Cerebellar cortex (tissue), 1 donor: ENCODE measurements at regions not wholly inside any gene's neighbourhood (a gene's known extent, or its start where the extent isn't known, plus 50 kb on each side); places are given as distances from the start of the nearest gene placed in this dataset.
"Not testable (repeated sequence)": the region's sequence is repeated elsewhere in the genome, so short reads cannot be mapped to it uniquely, and the experiment has no call there.

Experiments used
- DNase-seq: peaks from one replicate; pipeline ENCODE4 v3.0.0-alpha.2; 2015; ENCODE audit warnings: low spot score

DNA sequence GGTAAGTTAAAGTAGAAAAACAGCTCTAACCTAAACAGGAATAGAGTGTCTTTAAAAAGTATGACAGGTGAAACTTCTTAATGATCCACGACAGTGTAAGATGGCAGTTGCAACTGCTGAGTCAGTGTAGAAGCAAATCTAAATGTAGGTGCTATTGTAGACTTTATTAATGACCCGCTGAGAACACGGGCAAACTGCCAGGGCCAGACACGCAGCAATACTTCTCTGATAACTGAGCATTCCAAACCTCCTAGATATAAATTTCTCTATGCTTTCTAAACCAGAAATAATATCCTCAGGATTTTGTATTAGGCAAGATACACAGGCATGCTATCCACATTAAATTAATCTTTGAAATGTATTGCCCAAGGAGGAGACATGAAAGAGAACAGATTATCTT, 1076.4 kb downstream of the HACE1 start:
- peak; percentile 62 for DNase-seq

DNA sequence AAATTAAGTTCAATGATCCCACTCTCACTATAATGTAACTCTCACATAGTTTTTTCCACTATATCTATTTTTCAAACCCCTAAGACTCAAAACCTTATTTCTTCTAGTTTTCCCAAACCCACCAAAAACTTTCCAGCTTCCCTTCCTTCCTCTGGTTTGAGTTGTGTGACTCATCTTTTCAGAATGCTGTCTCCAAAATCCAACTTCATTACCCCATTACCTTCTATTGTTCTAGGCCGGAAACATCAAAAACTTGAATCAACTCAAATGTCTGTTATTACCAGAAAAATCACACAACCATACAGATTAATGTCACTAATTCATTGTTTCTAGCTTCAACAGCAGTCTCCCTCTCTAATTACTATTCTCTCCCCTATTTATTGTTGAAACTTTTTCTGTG, 1090.3 kb downstream of the HACE1 start:
- DNase-seq, result no peak

DNA sequence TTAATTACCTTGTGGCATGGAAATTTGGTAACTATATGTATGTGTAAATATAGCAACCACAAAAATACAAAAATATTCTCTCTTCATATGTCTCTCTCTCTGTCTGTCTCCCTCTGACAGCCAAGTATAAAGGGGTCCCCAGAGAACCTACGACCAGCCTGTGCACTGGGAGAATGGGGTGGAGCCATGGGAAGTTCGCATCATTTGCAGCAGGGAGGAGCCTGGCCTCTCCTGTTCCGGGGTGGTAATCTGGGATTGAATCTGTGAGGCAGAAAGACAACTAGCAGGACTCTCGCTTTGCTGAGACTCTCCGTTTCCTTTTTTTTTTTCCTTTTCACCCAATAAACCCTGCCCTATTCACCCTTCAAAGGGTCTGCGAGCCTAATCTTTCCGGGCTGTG, 1109.1 kb downstream of the HACE1 start:
- no peak for DNase-seq

DNA sequence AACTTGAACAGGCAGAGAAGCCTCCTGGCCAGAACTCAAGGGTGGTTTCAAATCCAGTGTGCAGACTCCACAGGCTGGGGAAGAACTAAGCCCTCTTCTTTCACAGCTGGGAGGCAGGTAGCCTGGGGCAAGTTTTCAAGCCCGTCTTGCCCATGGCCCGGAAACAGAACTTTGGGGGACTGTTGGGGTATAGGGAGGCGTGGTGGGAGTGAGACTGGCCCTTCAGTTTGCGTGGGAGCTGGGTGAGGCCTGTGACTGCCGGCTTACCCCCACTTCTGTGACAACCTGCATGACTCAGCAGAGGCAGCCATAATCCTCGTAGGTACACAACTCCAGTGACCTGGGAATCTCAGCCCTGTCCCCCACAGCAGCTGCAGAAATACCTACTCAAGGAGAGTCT, 1125.7 kb downstream of the HACE1 start:
- DNase-seq, result no peak

DNA sequence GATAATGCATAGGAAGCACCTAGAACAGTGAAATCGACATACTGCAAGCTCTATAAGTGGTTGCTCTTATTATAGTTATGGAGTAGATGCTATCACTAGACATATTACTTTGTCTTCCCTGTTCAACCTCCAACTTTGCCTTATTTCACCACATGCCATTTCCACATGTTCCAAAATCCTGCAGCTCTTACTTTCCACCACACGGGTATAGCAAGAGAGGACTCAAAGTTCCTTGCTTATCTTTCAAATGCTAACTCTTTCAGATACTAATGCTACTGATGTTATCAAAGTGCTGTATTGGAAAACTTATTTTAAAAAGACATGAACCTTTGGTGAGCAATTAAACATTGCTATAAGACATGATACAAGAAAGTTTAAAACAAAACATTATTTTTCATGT, 1130.1 kb downstream of the HACE1 start:
- DNase-seq, result no peak

DNA sequence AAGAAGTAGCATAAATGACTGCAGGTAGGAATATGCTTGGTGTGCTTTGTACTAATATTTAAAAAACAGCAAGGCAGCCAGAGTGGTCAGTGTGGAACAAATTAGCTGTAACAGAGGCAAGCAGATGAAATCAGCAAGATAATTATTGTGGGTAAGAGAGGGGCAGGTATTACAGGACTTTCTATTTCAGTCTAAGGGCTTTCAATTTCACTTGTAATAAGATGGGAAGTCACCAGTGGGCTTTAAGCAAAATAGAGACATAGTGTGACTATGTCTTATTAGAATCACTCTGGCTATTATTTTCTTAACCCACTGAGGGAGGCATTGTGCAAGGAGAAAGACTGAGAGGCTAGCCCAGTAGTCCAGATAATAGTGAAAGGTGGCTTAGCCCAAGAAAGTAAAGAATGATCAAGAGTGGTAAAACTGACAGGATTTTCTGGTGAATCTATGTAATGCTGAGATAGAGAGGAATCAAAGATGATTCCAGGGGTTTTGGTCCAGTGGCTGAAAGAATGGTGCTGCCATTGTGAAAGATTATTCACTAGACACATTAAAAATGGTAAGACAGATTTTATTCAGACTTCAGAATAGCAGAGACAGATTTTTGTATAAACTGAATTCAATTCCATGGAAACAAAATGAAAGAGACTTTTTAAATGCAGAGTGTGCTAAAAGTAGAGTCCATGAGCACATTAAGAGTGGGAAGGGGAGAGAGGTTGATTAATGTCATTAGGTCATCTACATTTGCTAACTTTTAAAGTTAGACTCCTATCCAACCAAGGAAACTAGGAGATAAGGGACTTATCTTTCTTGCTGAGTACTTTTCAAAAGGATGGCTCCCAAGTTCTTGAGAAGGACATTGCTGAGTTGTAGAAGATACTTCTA, 1136.0 kb downstream of the HACE1 start:
- DNase-seq, result no peak

DNA sequence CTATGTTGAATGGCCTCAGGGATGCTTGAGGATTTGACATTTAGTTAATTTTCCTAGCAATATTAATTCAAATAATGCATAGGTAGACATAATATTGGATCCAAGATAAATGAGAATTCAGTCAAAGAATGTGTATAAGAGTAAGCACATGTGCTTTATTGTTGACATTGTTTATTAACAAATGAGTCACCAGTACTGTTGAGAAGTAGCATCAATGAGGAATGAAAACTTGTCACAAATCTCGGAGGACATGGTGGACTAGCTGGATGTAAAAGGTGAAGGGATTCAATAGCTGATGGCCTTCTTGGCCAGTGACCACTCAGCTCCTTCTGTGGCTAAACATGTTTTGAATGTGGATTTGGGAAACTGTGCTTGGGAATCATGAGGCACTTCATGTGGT, 1137.0 kb downstream of the HACE1 start:
- DNase-seq, result no peak

DNA sequence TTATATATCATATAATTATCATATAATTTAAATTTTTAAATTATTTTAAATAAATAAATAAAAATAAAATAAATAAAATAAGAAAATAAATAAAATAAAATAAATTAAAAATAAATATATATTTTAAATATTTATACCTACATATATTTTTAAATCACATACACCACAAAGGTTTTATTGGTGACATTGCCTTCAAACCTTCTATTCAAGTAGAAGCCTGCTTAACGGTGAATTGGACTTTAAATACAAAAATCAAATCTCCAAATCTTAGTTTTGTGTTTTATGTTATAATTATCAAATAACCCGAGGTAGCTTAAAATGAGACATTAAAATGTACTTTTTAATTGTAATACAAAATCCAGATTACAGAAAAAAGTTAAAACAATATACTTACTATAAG, 1137.8 kb downstream of the HACE1 start:
- DNase-seq, result no peak

DNA sequence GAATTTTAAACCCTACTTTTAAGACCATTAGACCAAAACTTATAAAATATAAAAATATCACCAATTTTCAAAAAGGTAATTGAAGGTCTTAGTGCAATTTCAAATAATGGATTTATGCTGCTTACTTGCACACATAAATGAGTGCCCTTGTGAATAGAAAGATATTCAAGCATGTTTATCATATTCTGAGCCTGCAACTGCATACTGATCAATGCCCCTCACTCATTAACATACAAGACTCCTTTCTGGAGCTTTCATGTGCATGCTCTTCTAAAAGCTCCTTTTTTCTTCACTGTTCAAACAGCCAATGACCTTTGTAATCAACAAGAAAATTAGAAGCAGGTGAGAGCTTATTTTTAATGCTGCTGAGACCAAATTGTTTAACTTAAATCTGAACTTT, 1139.3 kb downstream of the HACE1 start:
- DNase-seq, result no peak

DNA sequence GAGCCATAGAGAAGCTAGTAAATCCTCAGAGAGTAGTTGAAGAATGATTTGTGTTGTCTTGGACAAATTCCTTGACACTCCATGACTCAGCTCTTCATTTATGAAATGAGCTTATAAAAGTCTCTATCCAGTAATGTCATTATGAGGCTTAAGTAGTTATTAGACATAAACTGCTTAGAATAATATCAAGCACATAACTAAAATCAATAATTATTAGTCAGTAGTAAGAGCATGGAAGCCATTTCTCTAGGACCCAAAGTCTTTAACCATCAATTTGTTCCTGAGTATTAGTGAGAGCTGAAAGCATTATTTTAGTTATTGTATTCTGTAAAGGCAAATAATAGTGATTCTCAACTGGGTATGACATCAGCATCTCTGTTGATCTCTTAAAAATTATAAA, 1140.2 kb downstream of the HACE1 start:
- DNase-seq, result no peak

DNA sequence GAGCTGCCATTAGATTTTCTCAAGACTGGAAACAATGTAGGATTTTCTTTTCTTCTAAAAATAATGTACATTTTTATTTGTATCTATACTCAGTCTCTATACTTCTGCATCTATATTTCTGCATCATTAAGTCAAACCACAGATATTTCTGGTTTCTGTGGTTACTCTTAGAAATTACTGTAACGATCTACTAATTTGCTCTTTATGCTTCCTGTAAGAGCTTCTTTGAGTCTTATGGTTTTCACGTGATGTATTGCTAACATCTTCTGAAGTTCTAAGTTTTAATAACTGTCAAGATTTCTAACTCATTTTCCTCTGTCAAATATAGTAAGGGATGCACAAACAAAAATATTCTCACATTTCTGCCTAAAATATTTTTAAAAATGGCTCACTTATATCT, 1144.5 kb downstream of the HACE1 start:
- no peak for DNase-seq

DNA sequence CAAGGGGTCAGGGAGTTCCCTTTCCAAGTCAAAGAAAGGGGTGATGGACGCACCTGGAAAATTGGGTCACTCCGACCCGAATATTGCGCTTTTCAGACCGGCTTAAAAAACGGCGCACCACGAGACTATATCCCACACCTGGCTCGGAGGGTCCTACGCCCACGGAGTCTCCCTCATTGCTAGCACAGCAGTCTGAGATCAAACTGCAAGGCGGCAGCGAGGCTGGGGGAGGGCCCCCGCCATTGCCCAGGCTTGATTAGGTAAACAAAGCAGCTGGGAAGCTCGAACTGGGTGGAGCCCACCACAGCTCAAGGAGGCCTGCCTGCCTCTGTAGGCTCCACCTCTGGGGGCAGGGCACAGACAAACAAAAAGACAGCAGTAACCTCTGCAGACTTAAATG, 1150.5 kb downstream of the HACE1 start:
- not testable (repeated sequence) for DNase-seq

DNA sequence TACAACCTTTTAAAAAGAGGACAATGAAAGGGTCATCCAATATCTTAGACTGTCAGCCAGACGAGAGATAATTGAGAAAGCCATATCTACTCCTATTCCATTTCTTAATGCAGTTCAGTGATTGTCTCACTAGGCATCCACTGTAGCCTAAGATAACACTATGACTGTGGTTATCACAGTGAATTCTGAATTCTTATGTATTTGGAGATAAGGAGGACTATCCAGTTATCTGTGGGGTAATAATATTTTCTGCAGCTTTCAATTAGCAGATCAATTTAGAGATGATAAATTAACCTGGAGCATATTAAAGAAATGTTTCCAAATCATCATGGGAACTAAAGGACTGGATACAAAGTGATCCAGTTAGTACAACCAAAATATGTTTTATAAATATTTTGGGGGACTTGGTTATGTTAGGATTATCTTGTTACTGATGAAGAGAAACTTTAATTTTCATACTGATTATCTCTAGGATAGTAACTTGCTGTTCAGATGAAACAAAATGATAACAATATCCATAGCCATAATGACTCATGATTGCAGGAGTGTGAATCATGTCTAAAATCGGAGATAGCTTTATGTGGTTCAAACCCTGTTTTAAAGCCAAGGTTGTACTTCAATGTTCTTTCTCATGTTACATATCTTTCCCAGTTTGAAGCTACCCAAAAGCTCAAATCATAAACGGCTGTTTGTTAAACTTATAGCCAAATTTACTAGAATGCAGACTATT, 1152.0 kb downstream of the HACE1 start:
- no peak for DNase-seq

DNA sequence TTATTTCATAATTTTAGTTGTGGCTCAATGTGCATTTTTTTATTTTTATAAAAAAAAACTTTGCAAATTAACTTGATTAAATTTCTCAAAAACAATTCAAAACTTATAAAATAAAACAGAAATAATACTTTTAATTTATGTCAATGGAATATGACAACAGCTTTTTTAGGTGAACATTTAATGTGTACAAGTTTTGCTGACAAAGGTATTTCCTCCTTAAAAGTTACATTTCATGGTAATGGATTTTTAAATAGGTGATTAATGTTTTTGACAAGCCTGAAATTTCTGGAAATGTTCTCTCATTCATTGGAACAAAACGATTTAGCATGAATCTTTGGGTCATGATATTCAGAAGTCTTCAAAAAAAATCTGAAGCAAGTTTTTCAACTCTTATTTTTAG, 1160.0 kb downstream of the HACE1 start:
- no peak for DNase-seq

DNA sequence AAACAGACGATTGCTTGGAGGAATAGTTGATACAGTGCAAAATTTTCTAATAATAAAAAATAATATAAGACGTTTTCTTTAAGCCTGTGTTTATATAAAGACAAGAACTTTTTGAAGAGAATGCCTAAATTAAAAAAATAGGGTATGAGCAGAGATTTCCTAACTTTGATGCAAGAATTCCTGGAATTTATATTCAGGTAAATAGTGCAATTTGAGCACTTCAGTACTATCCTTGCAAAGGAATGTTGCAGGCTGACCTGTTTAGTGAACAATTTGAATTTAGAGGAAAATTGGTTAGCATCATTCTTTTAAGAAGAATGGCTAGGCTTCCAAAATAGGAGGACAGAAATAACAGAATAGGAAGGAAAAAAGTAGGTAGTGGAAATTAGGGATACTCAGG, 1172.3 kb downstream of the HACE1 start:
- DNase-seq, result no peak

DNA sequence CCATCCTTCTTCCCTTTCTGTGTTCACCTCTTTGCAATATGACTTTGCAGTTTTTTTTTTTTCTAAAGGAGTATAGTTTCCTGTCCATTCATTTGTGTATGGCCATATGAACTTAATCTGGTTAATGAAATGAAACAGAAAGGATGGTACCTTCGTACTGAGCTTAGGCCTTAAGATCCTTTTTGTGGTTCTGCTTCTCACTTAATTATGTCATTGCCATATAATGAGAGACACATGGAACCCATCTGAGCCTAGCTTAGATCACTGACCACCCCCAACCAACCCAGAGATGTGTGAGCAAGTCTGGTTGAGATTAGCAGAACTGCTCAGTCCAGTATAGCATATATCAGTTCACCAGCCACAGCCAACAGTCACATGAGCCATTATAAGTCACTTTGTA, 1179.6 kb downstream of the HACE1 start:
- no peak for DNase-seq

DNA sequence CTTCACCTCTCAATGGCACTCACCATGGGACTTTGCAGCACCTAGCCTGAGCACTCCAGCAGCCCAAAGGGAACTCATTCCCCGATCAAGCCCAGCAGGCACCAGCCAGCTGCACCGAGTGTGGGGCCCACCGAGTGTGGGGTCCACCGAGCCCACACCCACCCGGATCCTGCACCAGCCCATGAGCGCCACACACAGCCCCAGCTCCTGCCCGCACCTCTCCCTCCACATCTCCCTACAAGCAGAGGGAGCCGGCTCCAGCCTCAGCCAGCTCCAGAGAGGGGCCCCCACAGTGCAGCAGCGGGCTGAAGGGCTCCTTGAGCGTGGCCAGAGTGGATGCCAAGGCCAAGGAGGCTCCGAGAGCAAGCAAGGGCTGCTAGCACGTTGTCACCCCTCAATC, 1182.4 kb downstream of the HACE1 start:
- DNase-seq, result no peak

DNA sequence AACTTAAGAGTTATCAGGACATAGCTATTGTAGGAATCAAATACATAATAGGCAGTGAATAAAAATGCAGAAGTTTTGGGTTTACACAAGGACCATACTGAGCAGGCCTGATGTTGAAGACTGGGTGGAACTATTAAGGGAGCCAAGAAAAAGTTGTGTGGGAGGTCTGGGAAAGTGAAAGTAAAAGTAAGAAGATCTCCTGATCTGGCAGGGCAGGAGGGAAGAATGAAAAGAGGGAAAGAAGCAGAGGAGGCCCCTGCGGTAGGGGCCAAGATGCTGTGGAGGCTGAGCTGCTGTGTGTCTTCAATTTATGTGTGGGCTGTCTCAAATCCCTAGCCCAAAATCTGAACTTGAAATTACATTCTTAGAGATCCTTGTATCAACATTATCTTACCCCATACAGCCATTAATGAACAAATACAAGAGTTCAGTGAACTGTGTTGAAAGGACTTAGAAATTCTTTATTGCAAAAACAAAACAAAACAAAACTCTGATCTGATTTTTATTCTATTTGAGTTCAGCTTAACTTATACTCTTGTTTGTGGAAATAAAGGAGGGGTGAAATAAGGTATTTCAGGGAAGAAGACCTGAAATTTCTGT, 1183.8 kb downstream of the HACE1 start:
- DNase-seq, result no peak

DNA sequence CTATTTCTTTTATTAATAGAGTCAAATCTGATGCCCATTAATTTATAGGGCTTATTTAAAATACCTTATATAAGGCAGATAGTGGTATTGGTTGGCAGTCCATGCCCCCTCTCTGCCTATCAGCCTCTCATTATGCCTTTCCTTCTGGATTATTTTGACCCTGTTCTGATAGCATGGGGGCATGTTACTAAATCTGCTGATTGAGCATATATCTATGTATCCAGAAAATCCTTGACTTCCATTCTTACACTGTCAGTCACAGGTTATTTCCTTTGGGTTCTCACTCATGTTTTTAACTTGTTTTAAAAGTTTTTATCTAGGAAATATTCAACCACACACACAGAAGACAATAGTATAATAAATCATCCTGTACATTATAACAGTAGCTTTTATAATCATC, 1184.9 kb downstream of the HACE1 start:
- no peak for DNase-seq

DNA sequence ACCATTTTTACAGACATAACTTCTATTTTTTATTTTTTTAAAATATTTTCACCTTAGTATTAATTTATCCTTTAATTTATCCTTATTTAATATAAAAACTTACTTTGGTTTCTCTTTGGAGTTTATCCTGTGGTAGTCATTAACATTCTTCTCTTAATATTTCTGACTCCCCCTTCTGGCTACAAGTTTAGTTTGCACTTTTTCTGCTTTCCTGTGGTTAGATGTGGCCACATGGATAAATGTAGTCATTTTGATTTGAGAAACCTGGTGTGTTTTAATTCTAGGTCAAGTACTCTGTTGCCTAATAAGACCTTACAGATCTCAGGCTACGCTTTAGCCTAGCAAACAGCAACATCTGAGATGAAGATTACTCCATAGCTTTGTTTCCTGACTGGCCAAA, 1187.5 kb downstream of the HACE1 start:
- DNase-seq, result peak; percentile 21

DNA sequence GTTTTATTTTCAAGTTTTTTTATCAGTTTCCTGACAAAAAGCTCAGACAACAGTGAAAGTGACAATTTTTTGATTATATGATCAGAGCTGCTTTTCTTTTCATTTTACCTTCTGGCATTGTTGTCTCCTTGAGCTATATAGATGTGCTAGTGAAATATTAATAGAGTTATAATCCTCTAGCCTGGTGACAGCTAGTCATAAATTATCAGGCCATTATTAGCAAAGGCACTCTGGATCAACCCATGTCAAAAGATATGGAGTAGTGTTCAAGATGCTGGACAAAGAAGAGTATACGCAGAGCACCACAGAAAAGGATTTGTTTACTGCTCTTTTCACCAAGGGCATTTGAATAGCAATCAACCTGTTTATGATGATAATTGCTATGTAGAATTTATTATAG, 1230.1 kb downstream of the HACE1 start:
- DNase-seq, result no peak

DNA sequence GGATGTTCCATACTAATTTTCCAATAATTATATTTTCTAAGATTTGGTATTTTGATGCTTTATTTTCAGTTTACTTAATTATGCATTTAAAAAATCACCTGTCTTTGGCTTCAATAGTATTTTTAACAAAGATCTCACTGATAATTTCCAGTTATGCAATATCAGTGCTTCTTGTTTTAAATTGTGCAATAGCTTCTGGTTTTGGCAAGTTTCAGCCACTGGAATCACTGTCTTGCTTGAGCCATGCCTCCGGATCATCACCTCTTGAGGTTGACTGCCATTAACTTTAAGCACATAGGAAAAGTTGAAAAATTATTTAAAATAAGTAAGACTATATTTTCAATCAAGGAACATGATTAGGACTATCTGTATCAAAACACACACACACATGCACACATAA, 1242.1 kb downstream of the HACE1 start:
- DNase-seq, result no peak

DNA sequence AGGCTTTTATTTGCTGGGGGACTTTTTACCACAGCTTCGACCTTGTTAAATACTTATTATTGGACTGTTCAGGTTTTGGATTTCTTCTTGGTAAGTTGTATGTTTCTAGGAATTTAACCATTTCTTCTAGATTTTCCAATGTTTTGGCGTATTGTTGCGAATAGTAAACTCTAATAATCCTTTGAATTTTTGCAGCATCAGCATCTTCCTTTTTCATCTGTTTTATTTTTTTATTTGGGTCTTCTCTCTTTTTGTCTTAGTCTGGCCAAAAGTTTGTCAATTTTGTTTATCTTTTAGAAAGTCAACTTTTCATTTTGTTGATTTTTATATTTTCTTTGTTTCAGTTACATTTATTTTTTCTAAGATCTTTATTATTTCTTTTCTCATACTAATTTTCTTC, 1272.0 kb downstream of the HACE1 start:
- DNase-seq, result no peak
